GM18505 (cell line): ENCODE measurements at regions not wholly inside any gene's neighbourhood (a gene's known extent, or its start where the extent isn't known, plus 50 kb on each side); places are given as distances from the start of the nearest gene placed in this dataset.

Experiments used
- ATAC-seq: cut with Tn5 transposase; IDR thresholded peaks from one replicate; pipeline ENCODE4 v1.9.1; 2021; ENCODE audit not compliant: unreplicated experiment
- POLR2A ChIP-seq: IDR thresholded peaks from 4 replicates; pipeline ENCODE4 v1.6.1; 2011; ENCODE audit warnings: borderline replicate concordance; ENCODE audit not compliant: insufficient read depth, insufficient read length; ENCODE audit errors: extremely low read depth

DNA sequence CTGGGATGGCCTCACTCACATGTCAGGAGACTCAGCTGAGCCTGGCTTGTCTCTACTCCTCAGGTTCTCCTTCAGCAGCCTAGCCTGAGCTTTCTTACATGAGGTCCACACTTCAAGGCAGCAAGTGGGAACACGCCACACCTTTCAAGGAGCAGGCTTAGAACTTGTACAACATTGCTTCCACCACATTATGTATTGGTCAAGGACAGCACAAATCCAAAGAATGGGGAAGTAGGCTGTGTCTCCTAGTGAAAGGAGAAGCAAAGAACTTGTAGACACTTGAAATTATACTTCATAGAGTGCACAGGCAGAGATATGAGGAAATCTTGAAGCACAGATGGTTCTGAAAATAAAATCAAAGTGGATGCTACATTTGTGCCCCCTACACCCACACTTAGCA is 120.9 kb upstream of the NOCT start:
- no peak for TF ChIP-seq POLR2A
- ATAC-seq = no peak

DNA sequence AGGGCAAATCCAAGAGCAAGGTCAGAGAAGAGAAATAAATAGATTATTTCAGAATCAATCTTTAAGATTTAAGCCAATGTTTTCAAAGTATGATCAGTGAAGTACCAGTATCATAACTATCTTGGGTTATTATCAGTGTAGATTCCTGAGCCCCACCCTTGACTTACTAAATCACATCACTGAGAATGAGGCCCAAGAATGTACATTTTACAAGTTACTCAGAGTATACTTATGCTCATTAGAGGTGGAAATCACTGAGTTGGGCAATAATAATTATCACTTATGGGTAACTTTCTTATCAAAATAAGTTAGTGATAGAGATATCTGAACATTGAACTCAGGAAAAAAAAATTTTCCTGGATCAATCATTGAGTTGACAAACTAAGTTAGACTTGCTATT is 121.6 kb upstream of the NOCT start:
- no peak for ATAC-seq
- no peak for TF ChIP-seq POLR2A

DNA sequence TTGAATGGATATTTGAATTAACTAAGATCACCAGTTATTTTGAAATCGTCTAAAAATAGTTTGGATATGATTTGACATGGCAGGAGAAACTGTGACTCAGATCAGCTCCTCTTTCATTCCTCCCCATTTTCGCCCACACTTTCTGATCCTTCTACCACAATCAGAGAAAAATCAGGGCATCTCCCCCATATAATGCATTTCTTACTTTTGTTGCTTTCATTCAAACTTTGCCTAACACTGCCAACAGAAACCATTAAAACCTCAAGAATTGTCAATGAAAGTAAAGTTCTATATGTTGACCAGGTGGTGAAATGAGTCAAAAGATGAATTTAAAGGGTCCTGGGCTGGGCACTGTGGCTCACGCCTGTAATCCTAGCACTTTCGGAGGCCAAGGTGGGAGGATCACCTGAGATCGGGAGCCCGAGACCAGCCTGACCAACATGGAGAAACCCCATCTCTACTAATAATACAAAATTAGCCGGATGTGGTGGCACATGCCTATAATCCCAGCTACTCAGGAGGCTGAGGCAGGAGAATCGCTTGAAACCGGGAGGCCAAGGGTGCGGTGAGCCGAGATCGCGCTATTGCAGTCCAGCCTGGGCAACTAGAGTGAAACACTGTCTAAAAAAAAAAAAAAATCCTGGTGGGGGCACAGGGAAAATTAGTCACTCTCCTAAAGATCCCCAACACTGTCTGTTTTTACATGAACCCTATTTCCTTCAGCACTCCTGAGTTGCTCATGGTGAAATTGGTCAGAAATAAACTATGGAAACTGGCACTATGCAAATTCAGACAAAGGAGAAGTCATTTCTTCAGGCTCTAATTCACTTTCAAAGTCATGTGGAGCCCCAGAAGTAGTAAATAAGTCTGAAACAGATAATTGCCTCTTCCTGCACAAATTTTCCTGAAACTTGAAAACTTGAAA is 122.8 kb upstream of the NOCT start:
- no peak for TF ChIP-seq POLR2A
- peak; percentile 56 for ATAC-seq

DNA sequence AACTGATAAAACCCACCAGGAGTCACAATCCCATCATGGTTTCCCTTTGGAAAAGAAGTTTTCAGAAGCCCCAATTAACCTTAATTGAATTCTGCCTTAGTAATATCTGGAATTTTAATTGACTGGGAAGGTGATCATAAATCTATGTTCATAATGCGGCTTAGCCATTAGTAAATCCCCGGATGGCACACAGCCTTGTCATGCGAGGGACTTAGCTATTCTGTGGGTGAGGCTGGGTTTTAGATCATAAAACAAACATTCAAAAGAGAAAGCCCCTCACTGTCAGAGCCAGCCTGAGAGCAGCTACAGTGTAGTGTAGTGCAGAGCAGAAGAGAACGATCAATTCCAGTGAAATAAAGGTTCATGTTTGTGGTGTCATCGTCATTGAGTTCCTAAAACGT is 124.0 kb upstream of the NOCT start:
- ATAC-seq = no peak
- no peak for TF ChIP-seq POLR2A

DNA sequence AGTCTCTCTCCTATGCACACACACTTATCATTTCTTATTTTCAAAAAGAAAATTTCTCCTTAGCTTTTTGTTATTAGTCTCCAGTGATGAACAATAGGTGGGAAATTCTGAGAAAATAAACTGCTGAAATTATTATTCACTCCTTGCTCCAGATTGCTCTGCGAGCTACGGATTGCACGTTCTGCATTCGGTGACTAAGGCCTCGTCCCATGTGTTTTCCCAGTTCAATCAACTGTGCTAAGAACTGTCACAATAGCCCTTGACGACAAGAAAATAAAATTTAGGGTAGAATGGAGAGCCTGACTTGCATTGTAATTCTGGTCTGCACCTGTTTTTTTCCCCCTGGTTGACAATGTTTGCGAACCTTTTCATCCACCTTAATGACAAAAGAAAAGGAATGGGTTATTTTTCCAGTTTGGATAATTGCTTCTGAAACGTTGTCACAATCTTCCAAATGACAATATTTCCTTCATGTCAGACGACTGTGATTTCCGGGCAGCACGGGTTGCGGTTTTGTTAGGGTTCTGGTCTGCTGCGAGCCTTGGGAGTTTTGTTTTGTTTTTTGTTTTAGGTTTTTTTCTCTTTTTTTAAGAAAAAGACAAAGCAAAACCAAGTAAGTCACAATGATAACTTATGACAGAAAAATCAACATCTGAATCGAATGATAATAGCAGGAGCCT is 124.5 kb upstream of the NOCT start:
- no peak for TF ChIP-seq POLR2A

DNA sequence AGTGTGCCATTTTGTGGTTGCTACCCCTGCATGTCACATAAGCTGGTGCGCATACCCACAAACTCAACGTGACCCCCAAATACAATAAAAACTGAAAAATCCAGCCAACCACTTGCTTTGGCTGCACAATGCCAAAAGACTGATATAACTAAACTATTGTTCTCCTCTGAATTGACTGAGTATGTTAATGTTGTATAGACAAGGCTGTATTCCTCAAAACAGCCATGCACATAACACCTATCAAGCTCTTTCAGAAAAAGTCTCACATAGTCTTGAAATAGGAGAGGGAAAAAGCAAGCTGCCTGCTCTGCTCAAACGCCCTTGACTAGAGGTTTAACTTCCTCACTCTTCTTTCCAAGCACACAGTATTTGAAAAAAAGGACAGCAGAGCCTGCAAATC is 126.4 kb upstream of the NOCT start:
- ATAC-seq = no peak
- no peak for TF ChIP-seq POLR2A

More for the DNA sequence above, 124.5 kb upstream of the NOCT start:
- ATAC-seq = no peak

DNA sequence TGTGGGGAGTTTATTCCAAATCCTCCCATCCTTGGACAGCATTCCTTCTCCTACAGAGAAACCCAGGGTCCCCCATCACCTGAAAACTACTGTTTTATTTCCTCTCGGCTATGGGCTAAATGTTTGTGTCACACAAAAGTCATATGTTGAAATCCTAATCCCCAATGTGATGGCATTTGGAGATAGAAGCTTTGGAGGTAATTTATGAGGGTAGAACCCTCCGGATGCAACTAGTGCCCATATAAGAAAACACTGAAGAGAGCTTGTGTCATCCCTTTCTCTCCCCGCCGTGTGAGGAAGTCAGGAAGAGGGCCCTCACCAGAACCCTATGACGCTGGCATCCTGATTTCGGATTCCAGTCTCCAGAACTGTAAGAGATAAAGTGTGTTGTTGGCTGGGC is 127.8 kb upstream of the NOCT start:
- no peak for ATAC-seq
- TF ChIP-seq POLR2A = no peak

DNA sequence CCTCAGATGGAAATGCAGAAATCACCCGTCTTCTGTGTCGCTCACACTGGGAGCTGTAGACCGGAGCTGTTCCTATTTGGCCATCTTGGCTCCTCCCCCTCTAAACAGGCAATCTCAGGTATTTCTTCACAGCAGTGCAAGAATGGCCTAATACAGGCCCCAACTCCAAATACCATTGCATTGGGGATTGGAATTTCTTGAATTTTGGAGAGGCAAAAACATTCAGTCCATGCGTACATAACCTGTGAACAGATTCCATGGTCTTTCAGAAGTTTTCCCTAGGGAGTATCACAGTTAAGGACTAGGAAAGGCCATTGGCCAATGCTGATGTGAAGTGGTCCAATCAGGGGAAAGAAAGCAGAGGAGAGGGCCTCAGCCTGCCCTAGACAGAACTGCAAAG is 128.2 kb upstream of the NOCT start:
- TF ChIP-seq POLR2A = no peak
- no peak for ATAC-seq

DNA sequence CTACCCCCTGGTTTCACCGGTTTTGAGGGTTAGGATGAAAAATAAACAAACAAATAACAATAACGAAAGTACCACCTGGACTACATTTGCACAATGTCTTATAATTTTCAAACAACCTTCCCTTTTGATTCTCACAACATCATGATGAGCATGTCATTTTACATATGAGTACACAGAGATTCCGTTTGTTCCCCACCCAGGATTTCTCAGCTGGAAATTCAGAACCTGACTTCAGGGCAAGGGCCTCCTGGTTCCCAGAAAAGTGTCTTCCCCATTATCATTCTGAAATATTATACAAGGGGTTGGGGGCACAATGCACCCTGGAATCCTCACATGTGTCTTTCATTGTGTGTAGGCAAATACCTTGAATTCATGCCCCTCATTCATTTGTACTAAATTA is 135.8 kb upstream of the NOCT start:
- TF ChIP-seq POLR2A = no peak
- ATAC-seq = no peak

DNA sequence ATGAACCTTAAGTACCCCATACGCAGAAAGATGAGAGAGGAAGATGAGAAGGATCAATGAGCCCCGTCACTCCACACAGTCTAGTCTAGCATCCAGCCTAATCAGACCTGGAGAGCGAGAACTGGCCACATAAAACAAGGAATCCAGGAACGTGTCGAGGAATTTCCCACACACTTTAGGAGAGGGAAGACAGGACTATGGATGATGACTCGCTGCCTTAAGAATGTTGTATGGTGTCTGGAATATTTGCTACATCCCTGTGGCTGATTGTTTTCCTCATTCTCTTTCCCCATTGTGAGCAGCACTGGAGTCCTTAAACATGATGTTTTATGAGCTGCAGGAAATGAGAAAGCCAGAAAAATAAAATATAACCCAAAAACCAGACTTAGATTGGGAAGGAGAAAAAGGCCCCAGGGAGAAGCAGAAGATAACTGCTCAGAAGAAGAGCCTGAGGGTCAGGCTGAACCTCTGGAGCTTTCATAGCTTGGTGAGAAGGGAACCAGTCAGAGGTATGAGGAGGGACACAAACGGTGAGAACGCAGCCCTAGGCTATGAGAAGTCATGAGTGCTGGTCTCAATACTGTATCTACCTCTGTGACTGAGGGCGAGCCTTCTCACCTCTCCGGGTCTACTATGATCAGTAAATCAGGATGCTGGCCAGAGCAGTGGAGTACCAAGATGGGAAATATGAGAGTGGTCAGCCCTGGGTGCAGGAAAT is 139.5 kb upstream of the NOCT start:
- TF ChIP-seq POLR2A = no peak
- ATAC-seq = no peak

DNA sequence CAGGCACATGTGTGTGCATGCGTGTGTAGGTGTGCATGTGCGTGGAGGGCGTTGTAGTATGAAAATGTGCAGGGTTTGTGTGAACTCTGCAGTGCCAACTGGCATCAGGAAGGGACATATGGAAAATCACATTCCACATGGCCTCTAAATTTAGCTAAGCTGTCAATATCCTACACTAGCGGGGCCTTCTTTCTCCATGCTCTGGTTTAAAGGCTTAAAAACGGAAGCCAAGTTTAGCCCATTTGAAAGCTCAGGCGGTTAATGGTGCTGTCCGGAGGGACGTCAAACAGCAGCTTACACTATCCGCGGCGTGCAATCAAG is 144.1 kb upstream of the NOCT start:
- no peak for ATAC-seq
- no peak for TF ChIP-seq POLR2A

DNA sequence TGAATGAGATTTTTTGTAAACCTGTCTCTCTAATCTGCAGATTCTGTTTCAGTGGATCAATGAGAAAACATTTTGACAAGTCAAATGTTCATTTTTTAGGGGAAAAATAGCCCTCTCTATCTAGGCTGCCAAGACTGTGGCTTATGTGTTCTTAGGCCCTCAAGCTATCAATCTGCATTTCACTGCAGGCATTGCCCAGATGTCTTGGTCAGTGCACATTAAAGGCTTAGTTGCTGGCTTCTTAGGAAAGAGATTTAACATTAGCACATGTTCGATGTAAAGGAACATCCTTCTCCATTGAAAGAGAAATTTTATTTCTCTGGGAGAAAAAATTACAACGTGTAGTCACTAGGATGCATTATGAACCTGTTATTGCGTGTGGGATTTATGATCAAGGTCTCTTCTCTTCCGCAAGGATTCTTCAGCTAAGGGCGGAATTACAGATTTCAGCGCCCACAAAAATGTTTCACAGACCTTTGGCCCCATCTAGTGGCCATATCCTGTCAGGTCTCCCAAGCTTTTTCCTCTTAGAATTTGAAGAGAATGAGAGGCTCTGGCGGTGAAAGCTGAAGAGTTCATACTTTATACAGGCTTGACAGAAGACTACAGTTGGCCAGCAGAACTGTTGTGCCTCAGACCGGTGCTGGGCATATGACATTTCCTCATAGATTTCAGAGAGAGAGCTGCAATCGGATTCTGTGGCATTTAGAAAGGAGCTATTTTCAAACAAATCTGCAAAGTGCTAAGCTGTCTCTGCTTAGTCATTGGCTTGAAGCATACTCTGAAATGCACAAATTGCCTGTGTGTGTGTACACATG is 144.6 kb upstream of the NOCT start:
- no peak for TF ChIP-seq POLR2A
- ATAC-seq = no peak

DNA sequence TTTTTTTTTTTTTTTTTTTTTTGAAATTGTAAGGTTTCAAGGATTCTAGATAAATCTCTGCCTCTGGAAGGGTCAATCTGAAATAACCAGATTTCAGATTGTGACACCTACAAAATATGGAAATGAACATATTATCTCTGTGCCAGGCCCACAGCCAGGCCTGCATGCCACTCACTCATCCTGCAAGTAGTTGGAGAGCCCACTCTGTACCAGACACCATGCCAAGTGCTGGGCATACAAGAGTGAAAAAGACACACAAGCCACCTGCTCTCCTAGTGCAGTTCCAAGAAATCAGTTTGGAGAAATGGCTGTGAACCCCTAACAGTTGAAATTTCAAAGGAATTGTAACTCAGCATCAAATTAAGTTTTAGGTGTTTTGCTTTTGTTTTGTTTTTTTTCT is 145.9 kb upstream of the NOCT start:
- TF ChIP-seq POLR2A = no peak
- ATAC-seq = no peak
